ENCODE measurements at regions not wholly inside any gene's neighbourhood (a gene's known extent, or its start where the extent isn't known, plus 50 kb on each side); places are given as distances from the start of the nearest gene placed in this dataset.
A peak's percentile ranks its signal among the peaks of the same experiment; 100 is the strongest.

DNA sequence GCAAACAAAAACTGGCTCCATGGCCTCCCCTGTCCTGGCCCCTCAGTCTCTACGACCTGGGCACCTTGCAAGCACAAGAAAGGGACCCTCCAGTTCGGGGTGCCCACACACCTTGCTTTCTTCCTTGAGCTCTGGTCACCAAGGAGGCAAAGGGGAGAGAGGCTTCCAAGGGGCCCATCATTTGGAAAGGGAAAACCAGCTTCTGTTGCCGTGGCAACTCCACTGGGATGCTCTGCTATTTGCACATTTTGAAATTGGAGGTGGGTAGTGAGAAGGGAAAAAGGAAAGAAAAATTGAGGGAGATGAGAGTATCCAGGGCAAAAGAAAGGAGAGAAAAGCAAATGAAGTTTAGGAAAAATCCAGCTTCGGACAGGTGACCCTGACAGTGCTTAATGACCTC, 388.4 kb downstream of the SHANK2 start:
- TF ChIP-seq MXI1 (conservative IDR thresholded peaks at IDR 0.05; ENCODE audit: poor library complexity, severe bottlenecking) (no peak), RAD21 (conservative IDR thresholded peaks at IDR 0.05) (no peak), POLR2AphosphoS5 (IDR thresholded peaks at IDR 0.05) (no peak), EZH2 (IDR thresholded peaks at IDR 0.05; ENCODE audit: borderline replicate concordance, insufficient read depth, low read length, poor library complexity, severe bottlenecking) (no peak), CTCF (IDR thresholded peaks at IDR 0.05; ENCODE audit: poor library complexity, severe bottlenecking) (no peak), SMC3 (conservative IDR thresholded peaks at IDR 0.05; ENCODE audit: poor library complexity) (no peak), TAF1 (IDR thresholded peaks at IDR 0.05; ENCODE audit: low read depth) (no peak), EP300 (conservative IDR thresholded peaks at IDR 0.05; ENCODE audit: poor library complexity, severe bottlenecking) (peak; percentile 8)
- TF ChIP-seq, protein P1, sequence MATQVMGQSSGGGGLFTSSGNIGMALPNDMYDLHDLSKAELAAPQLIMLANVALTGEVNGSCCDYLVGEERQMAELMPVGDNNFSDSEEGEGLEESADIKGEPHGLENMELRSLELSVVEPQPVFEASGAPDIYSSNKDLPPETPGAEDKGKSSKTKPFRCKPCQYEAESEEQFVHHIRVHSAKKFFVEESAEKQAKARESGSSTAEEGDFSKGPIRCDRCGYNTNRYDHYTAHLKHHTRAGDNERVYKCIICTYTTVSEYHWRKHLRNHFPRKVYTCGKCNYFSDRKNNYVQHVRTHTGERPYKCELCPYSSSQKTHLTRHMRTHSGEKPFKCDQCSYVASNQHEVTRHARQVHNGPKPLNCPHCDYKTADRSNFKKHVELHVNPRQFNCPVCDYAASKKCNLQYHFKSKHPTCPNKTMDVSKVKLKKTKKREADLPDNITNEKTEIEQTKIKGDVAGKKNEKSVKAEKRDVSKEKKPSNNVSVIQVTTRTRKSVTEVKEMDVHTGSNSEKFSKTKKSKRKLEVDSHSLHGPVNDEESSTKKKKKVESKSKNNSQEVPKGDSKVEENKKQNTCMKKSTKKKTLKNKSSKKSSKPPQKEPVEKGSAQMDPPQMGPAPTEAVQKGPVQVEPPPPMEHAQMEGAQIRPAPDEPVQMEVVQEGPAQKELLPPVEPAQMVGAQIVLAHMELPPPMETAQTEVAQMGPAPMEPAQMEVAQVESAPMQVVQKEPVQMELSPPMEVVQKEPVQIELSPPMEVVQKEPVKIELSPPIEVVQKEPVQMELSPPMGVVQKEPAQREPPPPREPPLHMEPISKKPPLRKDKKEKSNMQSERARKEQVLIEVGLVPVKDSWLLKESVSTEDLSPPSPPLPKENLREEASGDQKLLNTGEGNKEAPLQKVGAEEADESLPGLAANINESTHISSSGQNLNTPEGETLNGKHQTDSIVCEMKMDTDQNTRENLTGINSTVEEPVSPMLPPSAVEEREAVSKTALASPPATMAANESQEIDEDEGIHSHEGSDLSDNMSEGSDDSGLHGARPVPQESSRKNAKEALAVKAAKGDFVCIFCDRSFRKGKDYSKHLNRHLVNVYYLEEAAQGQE (IDR thresholded peaks at IDR 0.05; ENCODE audit: borderline replicate concordance): peak; percentile 57
- no peaks in the 10 kb centered on the region for H3K36me3 ChIP-seq (ENCODE audit: insufficient read depth, low read length)
- H3K9me3 ChIP-seq (ENCODE audit: low read length): no peaks in the 10 kb centered on the region
- no peaks in the 10 kb centered on the region for H4K20me1 ChIP-seq (ENCODE audit: insufficient read depth)
- H3K9me2 ChIP-seq (ENCODE audit: insufficient read depth, low read length): no peaks in the 10 kb centered on the region
- no peaks in the 10 kb centered on the region for H3K79me2 ChIP-seq (replicated peaks; ENCODE audit: insufficient read depth, low read length)
- no peak overlapping the region for H3K4me2 ChIP-seq (ENCODE audit: low read length)
- H3K4me3 ChIP-seq (ENCODE audit: low read length): peak overlapping the region; percentile 13
- H2AFZ ChIP-seq (ENCODE audit: low read depth, low read length): no peak overlapping the region
- H3F3A ChIP-seq (ENCODE audit: insufficient read depth, low read length, poor library complexity, severe bottlenecking): no peaks in the 10 kb centered on the region
- no peaks in the 10 kb centered on the region for H3K27me3 ChIP-seq (ENCODE audit: insufficient read depth, low read depth, low read length)
- H3K27ac ChIP-seq (ENCODE audit: low read length): no peak overlapping the region
- H3K9ac ChIP-seq (ENCODE audit: low read length): no peak overlapping the region

GRCh38 chr11:70865356-70865755, 387.0 kb downstream of the SHANK2 start:
- no peaks in the 10 kb centered on the region for H4K20me1 ChIP-seq (ENCODE audit: insufficient read depth)
- TF ChIP-seq MXI1 (conservative IDR thresholded peaks at IDR 0.05; ENCODE audit: poor library complexity, severe bottlenecking) (no peak), EZH2 (IDR thresholded peaks at IDR 0.05; ENCODE audit: borderline replicate concordance, insufficient read depth, low read length, poor library complexity, severe bottlenecking) (no peak), CTCF (IDR thresholded peaks at IDR 0.05; ENCODE audit: poor library complexity, severe bottlenecking) (no peak), RAD21 (conservative IDR thresholded peaks at IDR 0.05) (no peak), SMC3 (conservative IDR thresholded peaks at IDR 0.05; ENCODE audit: poor library complexity) (no peak), POLR2AphosphoS5 (IDR thresholded peaks at IDR 0.05) (no peak), TAF1 (IDR thresholded peaks at IDR 0.05; ENCODE audit: low read depth) (no peak), EP300 (conservative IDR thresholded peaks at IDR 0.05; ENCODE audit: poor library complexity, severe bottlenecking) (no peak)
- TF ChIP-seq, protein P1 (IDR thresholded peaks at IDR 0.05; ENCODE audit: borderline replicate concordance): no peak
- no peaks in the 10 kb centered on the region for H3K79me2 ChIP-seq (replicated peaks; ENCODE audit: insufficient read depth, low read length)
- H2AFZ ChIP-seq (ENCODE audit: low read depth, low read length): no peak overlapping the region
- no peak overlapping the region for H3K4me3 ChIP-seq (ENCODE audit: low read length)
- H3K27ac ChIP-seq (ENCODE audit: low read length): no peak overlapping the region
- no peak overlapping the region for H3K9ac ChIP-seq (ENCODE audit: low read length)
- no peaks in the 10 kb centered on the region for H3F3A ChIP-seq (ENCODE audit: insufficient read depth, low read length, poor library complexity, severe bottlenecking)
- H3K36me3 ChIP-seq (ENCODE audit: insufficient read depth, low read length): no peaks in the 10 kb centered on the region
- H3K4me2 ChIP-seq (ENCODE audit: low read length): no peak overlapping the region
- no peaks in the 10 kb centered on the region for H3K27me3 ChIP-seq (ENCODE audit: insufficient read depth, low read depth, low read length)
- no peaks in the 10 kb centered on the region for H3K9me3 ChIP-seq (ENCODE audit: low read length)
- H3K9me2 ChIP-seq (ENCODE audit: insufficient read depth, low read length): no peaks in the 10 kb centered on the region
